TTC549 (cell line): ENCODE measurements at regions not wholly inside any gene's neighbourhood (a gene's known extent, or its start where the extent isn't known, plus 50 kb on each side); places are given as distances from the start of the nearest gene placed in this dataset.

ENCODE experiments used
- FAIRE-seq: peaks from 2 replicates; lab custom pipeline; 2012; peaks lifted over from hg19 to GRCh38; lab: Jason Lieb, UNC

DNA sequence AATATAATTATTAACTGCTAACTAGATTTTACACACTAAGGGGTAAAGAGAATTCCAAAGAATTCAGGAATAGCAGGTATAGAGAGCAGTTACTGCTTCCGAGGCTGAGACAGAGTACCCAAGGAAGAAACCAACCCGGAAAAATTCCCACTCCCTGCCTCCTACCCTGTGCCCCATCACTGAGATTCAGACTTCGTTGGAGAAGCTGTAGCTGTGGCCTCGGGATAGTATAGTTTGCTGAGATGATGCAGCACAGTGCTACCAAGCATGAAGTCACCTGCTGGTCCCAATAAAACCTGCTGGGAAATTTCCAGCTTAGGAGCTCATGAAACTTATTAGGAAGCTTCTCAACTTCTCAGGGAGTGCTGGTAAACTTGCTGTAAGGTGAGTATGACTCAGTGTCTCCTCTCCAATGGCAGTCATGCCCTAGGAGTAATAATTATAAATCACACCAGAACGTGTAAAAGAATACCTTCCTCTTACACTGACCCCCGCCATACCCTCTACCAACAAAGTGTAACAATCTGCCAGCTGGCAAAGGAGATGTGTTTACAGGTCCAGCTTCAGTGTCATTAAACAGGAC lies 215.2 kb upstream of the ROBO2 start:
- FAIRE-seq, result no peak

- no peak for FAIRE-seq
These were observed 213.0 kb upstream of the ROBO2 start for GRCh38 chr3:76826861-76827260.

- no peak for FAIRE-seq
These were observed 212.1 kb upstream of the ROBO2 start for GRCh38 chr3:76827701-76828226.

DNA sequence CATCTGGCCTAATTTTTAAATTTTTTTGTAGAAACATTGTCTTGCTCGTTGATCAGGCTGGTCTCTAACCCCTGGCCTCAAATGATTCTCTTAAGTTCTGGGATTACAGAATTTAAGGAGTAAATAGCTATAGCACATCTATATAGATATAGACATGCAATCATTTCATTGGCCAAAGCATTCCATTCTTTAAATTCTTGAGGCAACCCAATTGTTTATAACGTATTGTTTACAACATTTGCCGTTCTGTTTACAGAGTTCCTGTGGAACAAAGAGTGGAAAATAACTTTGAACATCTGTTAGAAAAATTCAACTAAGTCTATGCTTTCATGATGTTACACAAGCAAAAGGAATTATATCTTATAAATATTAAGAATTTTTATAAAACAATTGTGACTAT lies 205.2 kb upstream of the ROBO2 start:
- no peak for FAIRE-seq

- FAIRE-seq, result no peak
These were observed 198.2 kb upstream of the ROBO2 start for GRCh38 chr3:76841747-76842146.

- no peak for FAIRE-seq
These were observed 197.7 kb upstream of the ROBO2 start for GRCh38 chr3:76842216-76842615.

GRCh38 chr3:76855451-76855850 lies 184.4 kb upstream of the ROBO2 start:
- no peak for FAIRE-seq

DNA sequence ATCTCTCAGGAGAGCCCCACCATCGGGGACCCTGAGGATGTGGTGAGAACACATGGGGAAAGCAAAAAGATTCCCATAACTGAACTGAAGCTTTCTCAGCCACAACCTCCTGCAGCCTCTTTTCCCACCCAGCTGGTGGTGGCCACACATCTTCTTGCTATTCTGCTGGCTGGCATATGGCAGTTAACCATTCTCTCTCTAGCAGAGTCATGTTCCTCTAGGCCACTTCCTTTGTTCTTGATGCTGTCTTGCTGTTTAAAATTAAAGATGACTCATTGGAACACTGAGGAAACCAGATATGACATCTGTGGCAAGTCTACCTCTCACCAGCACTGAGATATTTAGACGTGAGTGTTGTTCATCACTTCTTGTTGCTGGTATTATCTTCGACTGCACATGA lies 180.3 kb upstream of the ROBO2 start:
- no peak for FAIRE-seq

DNA sequence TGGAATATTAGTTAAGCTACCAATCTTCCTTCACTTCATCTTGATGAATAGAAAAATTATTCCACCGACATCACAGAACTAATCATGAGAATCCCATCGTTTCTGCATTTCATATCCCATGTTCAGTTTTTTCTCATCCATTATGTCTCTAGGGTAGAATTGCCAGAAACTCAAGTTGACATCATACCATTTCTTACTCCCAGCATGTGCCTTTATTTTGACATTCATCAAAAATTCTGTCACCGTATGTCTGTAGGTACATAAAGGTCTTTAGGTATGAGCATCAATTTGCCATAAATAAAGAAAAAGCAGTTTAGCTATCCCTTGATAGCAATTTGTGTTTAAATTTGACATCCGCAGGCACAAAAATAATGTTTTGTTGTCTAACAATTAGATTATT lies 175.5 kb upstream of the ROBO2 start:
- no peak for FAIRE-seq

- no peak for FAIRE-seq
These were observed 173.0 kb upstream of the ROBO2 start for GRCh38 chr3:76866729-76867408.

DNA sequence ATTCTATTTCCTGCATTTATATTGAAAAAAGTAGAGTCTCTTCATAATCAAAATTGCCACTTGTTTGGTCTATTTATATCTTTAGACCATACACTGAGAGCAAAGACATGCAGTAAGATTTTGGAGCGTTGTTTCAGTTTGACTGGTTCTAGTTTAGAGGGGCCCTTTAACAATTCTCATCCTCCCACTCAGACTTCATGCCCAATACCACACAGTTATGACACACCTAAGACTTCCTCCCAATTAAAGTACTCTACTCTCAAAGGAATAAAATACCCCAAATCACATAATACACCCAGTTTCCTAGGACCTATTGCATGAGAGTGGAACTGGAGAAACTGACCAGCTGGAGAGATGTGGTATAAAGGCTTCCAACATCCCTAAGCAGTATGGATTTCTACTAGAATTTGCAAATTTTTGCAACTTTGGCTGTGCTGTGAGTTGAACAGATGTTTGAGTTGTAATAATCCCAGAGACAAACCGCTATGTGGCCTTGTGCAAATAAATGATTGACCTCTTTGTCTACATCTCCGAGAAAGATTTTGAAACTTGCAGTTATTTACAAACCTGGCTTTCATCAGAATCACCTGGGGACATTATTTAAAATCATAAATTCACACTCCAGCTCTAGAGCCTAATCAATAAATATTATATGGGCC lies 170.0 kb upstream of the ROBO2 start:
- FAIRE-seq, result no peak

GRCh38 chr3:76871655-76872054 lies 168.2 kb upstream of the ROBO2 start:
- FAIRE-seq, result no peak

DNA sequence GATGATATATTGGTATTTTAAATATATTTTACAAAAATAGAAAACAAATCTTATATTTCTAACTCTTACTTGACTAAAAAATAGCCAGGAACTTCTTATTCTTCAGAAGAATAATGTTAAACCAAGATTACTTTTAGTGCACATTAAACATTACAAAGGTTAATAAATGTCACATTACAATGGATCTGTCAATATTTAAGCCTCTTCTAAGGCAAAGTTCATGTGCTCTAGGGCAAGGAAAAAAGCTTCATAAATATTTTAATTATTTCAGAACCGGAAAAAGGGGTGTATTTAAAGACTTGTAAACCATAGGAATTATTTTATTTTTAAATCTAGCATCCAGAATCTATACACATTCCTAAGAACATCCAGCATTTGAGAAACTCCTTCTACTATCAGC lies 166.9 kb upstream of the ROBO2 start:
- FAIRE-seq, result no peak

DNA sequence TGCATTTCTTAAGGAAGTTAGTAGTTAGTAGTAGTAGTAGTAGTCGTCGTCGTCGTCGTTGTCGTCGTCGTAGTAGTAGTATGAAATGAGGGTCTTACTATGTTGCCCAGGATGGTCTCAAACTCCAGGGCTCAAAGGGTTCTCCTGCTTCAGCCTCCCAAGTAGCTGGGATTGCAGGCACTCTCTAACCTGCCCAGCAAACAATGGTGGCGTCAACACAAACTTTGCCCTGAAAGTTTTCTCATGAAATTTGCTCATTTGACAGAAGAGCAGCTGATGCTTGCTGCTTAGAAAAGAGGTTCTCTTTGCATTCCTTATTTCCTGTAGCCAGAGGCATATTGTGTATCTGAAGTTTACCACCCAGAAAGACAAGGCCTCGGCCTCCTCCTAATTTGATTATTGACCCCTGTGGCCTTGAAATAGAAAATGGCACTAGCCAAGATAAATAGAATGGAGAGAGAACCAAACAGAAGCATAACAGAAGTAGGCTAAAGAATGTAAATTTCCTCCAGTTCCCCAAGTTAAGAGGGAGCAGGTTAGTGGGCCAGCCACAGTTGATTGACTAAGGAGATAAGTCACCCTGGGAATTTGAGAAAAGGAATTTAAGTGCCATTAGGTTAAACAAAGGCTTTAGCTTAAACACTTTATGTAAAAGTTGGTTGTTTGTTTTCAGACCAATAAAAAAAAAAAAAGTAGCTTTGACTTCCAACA lies 166.2 kb upstream of the ROBO2 start:
- FAIRE-seq, result no peak

GRCh38 chr3:76879959-76880358 lies 159.9 kb upstream of the ROBO2 start:
- FAIRE-seq, result no peak

- no peak for FAIRE-seq
These were observed 153.0 kb upstream of the ROBO2 start for GRCh38 chr3:76886761-76887500.

DNA sequence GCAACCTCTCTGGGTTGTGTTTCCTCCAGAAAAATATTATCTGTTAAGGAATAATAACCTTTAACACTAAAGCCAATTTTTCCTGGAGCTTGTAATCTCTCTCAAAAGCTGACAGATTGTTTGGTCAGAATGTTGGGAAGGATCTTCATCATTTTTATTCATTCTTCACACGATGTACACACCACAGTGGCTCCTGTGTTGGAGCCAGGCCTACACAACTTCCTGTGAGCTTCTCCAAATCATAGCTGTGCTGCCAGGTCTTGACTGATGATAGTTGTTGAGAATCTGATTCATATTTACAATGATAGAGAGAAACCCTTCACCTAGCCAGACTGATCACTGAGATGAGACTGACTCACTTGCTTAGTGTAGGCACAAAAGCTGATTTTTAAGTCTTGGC lies 151.0 kb upstream of the ROBO2 start:
- no peak for FAIRE-seq

- FAIRE-seq, result no peak
These were observed 150.0 kb upstream of the ROBO2 start for GRCh38 chr3:76889911-76890310.

DNA sequence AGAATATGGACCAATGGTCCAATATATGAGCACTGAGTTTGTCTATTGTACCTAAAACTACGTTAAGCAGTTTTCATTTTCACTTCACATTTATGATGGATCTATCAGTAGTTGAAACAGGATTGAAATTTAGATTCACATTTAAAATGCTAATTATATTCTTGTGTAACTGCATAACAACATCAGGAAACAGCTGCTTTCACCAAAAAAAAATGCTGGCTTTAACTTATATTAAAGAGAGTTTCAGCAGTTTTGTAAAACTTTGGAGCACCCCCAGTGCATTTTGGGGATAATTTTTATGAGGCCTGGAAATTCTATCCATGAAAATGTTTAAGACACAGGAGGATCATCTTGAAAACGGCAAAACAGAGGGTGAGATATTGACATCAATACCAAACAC lies 142.8 kb upstream of the ROBO2 start:
- no peak for FAIRE-seq

GRCh38 chr3:76900596-76900995 lies 139.3 kb upstream of the ROBO2 start:
- no peak for FAIRE-seq

GRCh38 chr3:76908156-76908555 lies 131.7 kb upstream of the ROBO2 start:
- FAIRE-seq, result no peak

DNA sequence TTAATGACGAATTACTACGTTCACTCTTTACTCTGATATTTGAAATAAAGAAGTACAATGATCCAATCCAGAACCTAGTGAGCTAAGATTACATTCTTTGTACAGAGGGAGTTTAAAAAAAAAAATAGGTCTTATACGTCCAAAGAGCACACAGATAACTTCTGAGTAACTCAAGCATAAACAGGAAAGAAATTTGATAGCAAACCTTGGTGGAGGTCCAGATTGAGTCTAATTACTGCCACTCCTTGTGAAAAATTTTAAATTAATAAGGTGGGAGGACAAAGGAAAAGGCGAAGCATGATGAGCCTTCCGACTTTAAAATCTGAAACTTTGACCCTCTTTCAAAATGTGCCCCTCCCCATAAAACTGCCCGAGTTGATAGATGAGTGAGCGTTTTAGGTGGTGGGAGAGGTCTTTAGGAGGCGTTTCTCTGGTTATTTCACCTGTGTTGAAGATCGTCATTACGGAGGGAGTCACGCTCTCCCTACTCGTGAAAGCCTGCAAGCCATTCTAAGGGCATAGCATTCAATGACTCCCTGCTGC lies 127.0 kb upstream of the ROBO2 start:
- no peak for FAIRE-seq
